ENCODE measurements at regions not wholly inside any gene's neighbourhood (a gene's known extent, or its start where the extent isn't known, plus 50 kb on each side); places are given as distances from the start of the nearest gene placed in this dataset.

- no peaks in the 10 kb centered on the region for H3K36me3 ChIP-seq (ENCODE audit: insufficient read depth, low read length)
- H3K4me1 ChIP-seq (ENCODE audit: insufficient read depth, low read length, poor library complexity, severe bottlenecking), result no peaks in the 10 kb centered on the region
- no peak overlapping the region for H2AFZ ChIP-seq (ENCODE audit: low read length)
- no peak overlapping the region for H3K9ac ChIP-seq (ENCODE audit: low read depth, low read length, poor library complexity, severe bottlenecking)
- H3K9me3 ChIP-seq (ENCODE audit: insufficient read depth, low read depth, low read length), result no peaks in the 10 kb centered on the region
- no peak overlapping the region for H3K4me2 ChIP-seq (ENCODE audit: low read depth, low read length, poor library complexity, severe bottlenecking)
- H3K4me3 ChIP-seq (ENCODE audit: low read length, poor library complexity, severe bottlenecking), result no peak overlapping the region
- no peaks in the 10 kb centered on the region for H3F3A ChIP-seq (ENCODE audit: low read depth)
- no peaks in the 10 kb centered on the region for H4K20me1 ChIP-seq (ENCODE audit: insufficient read depth, low read length, poor library complexity, severe bottlenecking)
- no peaks in the 10 kb centered on the region for H3K9me2 ChIP-seq (replicated peaks; ENCODE audit: low read depth, low read length)
- peaks cover 59% of the 10 kb centered on the region for H3K27me3 ChIP-seq (ENCODE audit: insufficient read depth, low read length, poor library complexity, severe bottlenecking)
- TF ChIP-seq CTCF (conservative IDR thresholded peaks at IDR 0.05; ENCODE audit: low read length), result no peak
- TF ChIP-seq EZH2phosphoT487 (IDR thresholded peaks at IDR 0.05; ENCODE audit: borderline replicate concordance), result no peak
- no peaks in the 10 kb centered on the region for H3K79me2 ChIP-seq (ENCODE audit: insufficient read depth, low read length)
Measured at GRCh38 chr15:57883701-57884100, 177.2 kb downstream of the POLR2M start.

- no peaks in the 10 kb centered on the region for H4K20me1 ChIP-seq (ENCODE audit: insufficient read depth, low read length, poor library complexity, severe bottlenecking)
- H3K27me3 ChIP-seq (ENCODE audit: insufficient read depth, low read length, poor library complexity, severe bottlenecking), result peaks cover 58% of the 10 kb centered on the region
- no peaks in the 10 kb centered on the region for H3K4me1 ChIP-seq (ENCODE audit: insufficient read depth, low read length, poor library complexity, severe bottlenecking)
- H2AFZ ChIP-seq (ENCODE audit: low read length), result no peak overlapping the region
- H3K4me2 ChIP-seq (ENCODE audit: low read depth, low read length, poor library complexity, severe bottlenecking), result no peak overlapping the region
- H3K79me2 ChIP-seq (ENCODE audit: insufficient read depth, low read length), result no peaks in the 10 kb centered on the region
- H3K9ac ChIP-seq (ENCODE audit: low read depth, low read length, poor library complexity, severe bottlenecking), result no peak overlapping the region
- H3K4me3 ChIP-seq (ENCODE audit: low read length, poor library complexity, severe bottlenecking), result no peak overlapping the region
- no peaks in the 10 kb centered on the region for H3K9me3 ChIP-seq (ENCODE audit: insufficient read depth, low read depth, low read length)
- H3K36me3 ChIP-seq (ENCODE audit: insufficient read depth, low read length), result no peaks in the 10 kb centered on the region
- no peaks in the 10 kb centered on the region for H3K9me2 ChIP-seq (replicated peaks; ENCODE audit: low read depth, low read length)
- no peak for TF ChIP-seq CTCF (conservative IDR thresholded peaks at IDR 0.05; ENCODE audit: low read length)
- TF ChIP-seq EZH2phosphoT487 (IDR thresholded peaks at IDR 0.05; ENCODE audit: borderline replicate concordance), result no peak
- no peaks in the 10 kb centered on the region for H3F3A ChIP-seq (ENCODE audit: low read depth)
Measured at GRCh38 chr15:57884936-57885335, 178.4 kb downstream of the POLR2M start.

- Histone ChIP-seq H2AFZ (ENCODE audit: low read length) (no peak overlapping the region), H3K4me1 (ENCODE audit: insufficient read depth, low read length, poor library complexity, severe bottlenecking) (no peaks in the 10 kb centered on the region), H3K9me3 (ENCODE audit: insufficient read depth, low read depth, low read length) (no peaks in the 10 kb centered on the region), H3K4me3 (ENCODE audit: low read length, poor library complexity, severe bottlenecking) (no peak overlapping the region), H3K27me3 (ENCODE audit: insufficient read depth, low read length, poor library complexity, severe bottlenecking) (peaks cover 58% of the 10 kb centered on the region), H3K79me2 (ENCODE audit: insufficient read depth, low read length) (no peaks in the 10 kb centered on the region), H3K4me2 (ENCODE audit: low read depth, low read length, poor library complexity, severe bottlenecking) (no peak overlapping the region), H3K36me3 (ENCODE audit: insufficient read depth, low read length) (no peaks in the 10 kb centered on the region), H3K9me2 (replicated peaks; ENCODE audit: low read depth, low read length) (no peaks in the 10 kb centered on the region), H4K20me1 (ENCODE audit: insufficient read depth, low read length, poor library complexity, severe bottlenecking) (no peaks in the 10 kb centered on the region), H3F3A (ENCODE audit: low read depth) (no peaks in the 10 kb centered on the region), H3K9ac (ENCODE audit: low read depth, low read length, poor library complexity, severe bottlenecking) (no peak overlapping the region)
- TF ChIP-seq CTCF (conservative IDR thresholded peaks at IDR 0.05; ENCODE audit: low read length) (no peak), EZH2phosphoT487 (IDR thresholded peaks at IDR 0.05; ENCODE audit: borderline replicate concordance) (no peak)
Measured at GRCh38 chr15:57885435-57885834, 178.9 kb downstream of the POLR2M start.

All from Loucy (cell line).